ENCODE measurements at regions not wholly inside any gene's neighbourhood (a gene's known extent, or its start where the extent isn't known, plus 50 kb on each side); places are given as distances from the start of the nearest gene placed in this dataset.

DNA sequence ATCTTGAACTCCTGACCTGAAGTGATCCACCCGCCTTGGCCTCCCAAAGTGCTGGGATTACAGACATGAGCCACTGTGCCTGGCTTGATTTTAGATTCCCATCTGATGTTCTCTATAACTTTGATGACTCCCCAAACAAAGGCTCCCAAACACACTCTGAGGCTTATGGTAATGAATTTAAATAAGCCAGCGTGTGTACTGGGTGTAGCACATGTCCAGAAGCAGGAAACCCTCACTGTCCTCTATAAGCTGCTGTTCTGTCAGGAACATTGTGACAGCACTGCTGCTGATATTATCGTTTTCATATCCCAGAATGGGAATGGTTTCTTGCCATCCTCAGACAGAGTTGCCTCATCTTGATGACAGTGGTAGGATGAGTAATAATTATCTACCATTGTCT lies 54.1 kb upstream of the SALL4 start:
- ChIA-PET POLR2A (no interaction called here), CTCF (no interaction called here)
- H3K27ac Mint-ChIP-seq (ENCODE audit: unreplicated experiment) = no peak overlapping the region
- peaks cover 37% of the 10 kb centered on the region for H3K4me1 ChIP-seq
- H3K4me3 Mint-ChIP-seq (ENCODE audit: unreplicated experiment) = no peak overlapping the region
- no peak overlapping the region for H3K4me3 ChIP-seq (ENCODE audit: low read depth, low read length)
- H3K9me3 ChIP-seq = no peaks in the 10 kb centered on the region
- H3K36me3 ChIP-seq (ENCODE audit: control insufficient read depth, insufficient read depth, low read length) = no peaks in the 10 kb centered on the region
- intact Hi-C loops (cut with micrococcal nuclease; ENCODE audit: unreplicated experiment) = no loop called here
- no peaks in the 10 kb centered on the region for H3K9me3 Mint-ChIP-seq (ENCODE audit: unreplicated experiment)
- no peak for TF ChIP-seq CTCF (IDR thresholded peaks at IDR 0.05; ENCODE audit: insufficient read depth in 1 of 2, low read depth in 1 of 2, low read length in 1 of 2, severe bottlenecking in 1 of 2, unreplicated experiment in 1 of 2)
- BruUV-seq (replicated peaks) = no TSS peak
- H3K36me3 Mint-ChIP-seq (ENCODE audit: insufficient read depth, unreplicated experiment) = no peaks in the 10 kb centered on the region
- H3K27me3 ChIP-seq (replicated peaks; ENCODE audit: control insufficient read depth, insufficient read depth, low read length) = no peaks in the 10 kb centered on the region
- no peak for DNase-seq
- H3K4me1 Mint-ChIP-seq (ENCODE audit: low read depth, unreplicated experiment) = peaks cover 31% of the 10 kb centered on the region
- no peaks in the 10 kb centered on the region for H3K27me3 Mint-ChIP-seq (ENCODE audit: insufficient read depth, unreplicated experiment)

DNA sequence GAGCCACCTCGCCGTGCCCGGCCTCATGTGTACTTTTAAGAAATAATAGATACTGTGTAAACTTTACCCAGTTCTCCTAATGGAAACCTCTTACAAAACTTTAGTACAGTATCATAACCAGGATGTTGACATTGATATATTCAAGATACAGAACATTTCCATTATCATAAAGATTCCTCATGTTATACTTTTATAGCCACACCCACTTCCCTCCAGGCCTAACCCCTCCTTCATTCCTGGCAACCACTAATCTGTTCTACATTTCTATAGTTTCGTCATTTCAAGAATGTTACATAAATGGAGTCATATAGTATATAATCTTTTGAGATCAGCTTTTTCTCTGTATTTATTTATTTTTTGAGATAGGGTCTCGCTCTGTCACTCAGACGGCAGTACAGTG lies 52.6 kb upstream of the SALL4 start:
- Histone ChIP-seq H3K27me3 (replicated peaks; ENCODE audit: control insufficient read depth, insufficient read depth, low read length) (no peaks in the 10 kb centered on the region), H3K4me1 (peaks cover 31% of the 10 kb centered on the region), H3K9me3 (no peaks in the 10 kb centered on the region), H3K4me3 (ENCODE audit: low read depth, low read length) (no peak overlapping the region), H3K36me3 (ENCODE audit: control insufficient read depth, insufficient read depth, low read length) (no peaks in the 10 kb centered on the region)
- ChIA-PET POLR2A (no interaction called here), CTCF (interaction anchor here (1.9 kb wide), 1 partner anchor 55 kb away, joined by 10 read pairs; no protein-coding TSS in a partner anchor)
- peaks cover 25% of the 10 kb centered on the region for H3K4me1 Mint-ChIP-seq (ENCODE audit: low read depth, unreplicated experiment)
- H3K4me3 Mint-ChIP-seq (ENCODE audit: unreplicated experiment) = no peak overlapping the region
- no peaks in the 10 kb centered on the region for H3K27me3 Mint-ChIP-seq (ENCODE audit: insufficient read depth, unreplicated experiment)
- intact Hi-C loops (cut with micrococcal nuclease; ENCODE audit: unreplicated experiment) = loop anchor here (5.0 kb wide), 1 partner anchor 53 kb away; the partner anchor contains the start of gene SALL4
- no TSS peak for BruUV-seq (replicated peaks)
- no peak for DNase-seq
- TF ChIP-seq CTCF (IDR thresholded peaks at IDR 0.05; ENCODE audit: insufficient read depth in 1 of 2, low read depth in 1 of 2, low read length in 1 of 2, severe bottlenecking in 1 of 2, unreplicated experiment in 1 of 2) = no peak
- H3K9me3 Mint-ChIP-seq (ENCODE audit: unreplicated experiment) = no peaks in the 10 kb centered on the region
- H3K36me3 Mint-ChIP-seq (ENCODE audit: insufficient read depth, unreplicated experiment) = no peaks in the 10 kb centered on the region
- no peak overlapping the region for H3K27ac Mint-ChIP-seq (ENCODE audit: unreplicated experiment)

Data from Caco-2 (cell line).